HepG2 (cell line): ENCODE measurements at regions not wholly inside any gene's neighbourhood (a gene's known extent, or its start where the extent isn't known, plus 50 kb on each side); places are given as distances from the start of the nearest gene placed in this dataset.

Source experiments
- ATAC-seq: fragments of 200-7000 bp; cut with Tn5 transposase; 3 replicates; pipeline ENCODE4 v1.9.1; 2020; ENCODE audit warnings: mild to moderate bottlenecking, moderate library complexity
- BruUV-seq: library from RNA; stranded (reverse); fragments of 400-500 nt; replicated peaks from 2 replicates; lab custom pipeline; 2021; lab: Mats Ljungman, UMichigan
- CTCF ChIA-PET: fragments of 300-600 bp; formaldehyde crosslinking; extraction: SDS; loops from one replicate; lab custom pipeline; 2021; ENCODE audit warnings: low total read pairs, inconsistent platforms, low intra/inter-chr PET ratio; lab: Yijun Ruan, JAX
- POLR2A ChIA-PET: fragments of 350-600 bp; sonication (Branson Sonifier 250); formaldehyde crosslinking; loops from one replicate; lab custom pipeline; 2020; ENCODE audit warnings: antibody characterized with exemption, inconsistent platforms; lab: Yijun Ruan, JAX
- DNase-seq: peaks from one replicate; pipeline ENCODE4 v3.0.0-alpha.2; 2015; ENCODE audit warnings: low spot score
- FAIRE-seq: peaks from 3 replicates; lab custom pipeline; 2011; peaks lifted over from hg19 to GRCh38; lab: Jason Lieb, UNC
- H2AFZ ChIP-seq: one replicate; pipeline ENCODE4 v1.6.1; 2011; ENCODE audit warnings: low read length, inconsistent platforms
- H3K27ac ChIP-seq: fragments of 300-600 bp; 3 replicates; pipeline ENCODE4 v1.8.0; 2011; ENCODE audit warnings: mixed run types, mild to moderate bottlenecking, mixed read lengths, low read length, inconsistent platforms; ENCODE audit not compliant: insufficient read depth; ENCODE audit errors: extremely low read length
- H3K27me3 ChIP-seq, 2 experiments: fragments of 200-600 bp in 1 of 2; 2 replicates in 1 of 2; 3 replicates in 1 of 2; pipeline versions ENCODE4 v1.6.0 to v1.8.0; 2011; ENCODE audit warnings: low read length in 2 of 2, mild to moderate bottlenecking in 2 of 2, moderate library complexity in 2 of 2, inconsistent platforms in 1 of 2; ENCODE audit not compliant: insufficient read depth in 2 of 2, control insufficient read depth in 1 of 2
- H3K36me3 ChIP-seq, 2 experiments: fragments of 200-600 bp in 1 of 2; replicated peaks in 1 of 2; 2 replicates in 1 of 2; 3 replicates in 1 of 2; pipeline versions ENCODE4 v1.5.1 to v1.8.0; 2011; ENCODE audit warnings: low read length in 2 of 2, inconsistent platforms in 1 of 2; ENCODE audit not compliant: insufficient read depth in 2 of 2, control insufficient read depth in 1 of 2
- H3K4me1 ChIP-seq: 2 replicates; pipeline ENCODE4 v1.5.1; 2012; ENCODE audit warnings: low read length, inconsistent platforms; ENCODE audit not compliant: insufficient read depth
- H3K4me2 ChIP-seq: 2 replicates; pipeline ENCODE4 v1.6.0; 2011; ENCODE audit warnings: low read depth, low read length, inconsistent platforms
- H3K4me3 ChIP-seq, 3 experiments: fragments of 200-600 bp in 1 of 3; sonication (generic), shearing (Covaris generic) in 1 of 3; replicated peaks in 1 of 3; 2 replicates each; pipeline ENCODE4 v1.5.1; 2011 to 2016; ENCODE audit warnings: low read length in 3 of 3, inconsistent platforms in 2 of 3, low read depth in 2 of 3, mild to moderate bottlenecking in 2 of 3, control low read depth in 1 of 3, mixed read lengths in 1 of 3; ENCODE audit not compliant: insufficient read depth in 1 of 3
- H3K79me2 ChIP-seq: one replicate; pipeline ENCODE4 v1.6.1; 2011; ENCODE audit warnings: low read length, inconsistent platforms; ENCODE audit not compliant: insufficient read depth
- H3K9ac ChIP-seq: 2 replicates; pipeline ENCODE4 v1.6.0; 2011; ENCODE audit warnings: mild to moderate bottlenecking, low read depth, low read length, inconsistent platforms; ENCODE audit not compliant: insufficient read depth
- H3K9me3 ChIP-seq: 2 replicates; pipeline ENCODE4 v1.5.1; 2012; ENCODE audit warnings: mild to moderate bottlenecking, low read length
- H4K20me1 ChIP-seq: 2 replicates; pipeline ENCODE4 v1.6.0; 2011; ENCODE audit warnings: inconsistent platforms, mild to moderate bottlenecking, low read length, moderate library complexity; ENCODE audit not compliant: insufficient read depth
- ATRX ChIP-seq: sonication (generic); formaldehyde crosslinking; IDR thresholded peaks from 2 replicates; pipeline ENCODE4 v1.4.0; 2020; ENCODE audit warnings: missing genetic modification reagents, borderline replicate concordance
- FOXO1 ChIP-seq: sonication (generic); formaldehyde crosslinking; IDR thresholded peaks from 2 replicates; pipeline ENCODE4 v1.4.0; 2020; ENCODE audit warnings: missing genetic modification reagents
- MYNN ChIP-seq: sonication (generic); formaldehyde crosslinking; IDR thresholded peaks from 2 replicates; pipeline ENCODE4 v1.4.0; 2020; ENCODE audit warnings: mild to moderate bottlenecking, low read depth, missing genetic modification reagents
- SETDB1 ChIP-seq: sonication (generic); formaldehyde crosslinking; IDR thresholded peaks from 2 replicates; pipeline ENCODE4 v1.5.1; 2020; ENCODE audit warnings: missing genetic modification reagents, mild to moderate bottlenecking, borderline replicate concordance
- TP53 ChIP-seq: sonication (generic); formaldehyde crosslinking; conservative IDR thresholded peaks from 2 replicates; pipeline ENCODE4 v1.4.0; 2020; ENCODE audit warnings: missing genetic modification reagents
- ZNF773 ChIP-seq: sonication (generic); formaldehyde crosslinking; IDR thresholded peaks from 2 replicates; pipeline ENCODE4 v1.4.0; 2020; ENCODE audit warnings: missing genetic modification reagents, borderline replicate concordance
- WGBS: methylation state at CpG from one replicate; pipeline ENCODE4 v1.1.6; 2017; ENCODE audit warnings: low lambda C conversion rate; 5-methylcytosine and 5-hydroxymethylcytosine counted together
- in situ Hi-C: cut with HindIII; loops from 2 replicates; pipeline ENCODE4 v1.10.0; 2017; ENCODE audit warnings: low pct_unique_long_range_greater_than_20kb; ENCODE audit not compliant: extremely low pct_ligation_motif_present
- intact Hi-C: fragments of 100-400 bp; cut with micrococcal nuclease; formaldehyde crosslinking; loops from one replicate; pipeline ENCODE4 v1.10.0; 2022; ENCODE audit not compliant: unreplicated experiment
- TF ChIP-seq, protein P1 (sequence below): sonication (generic); formaldehyde crosslinking; IDR thresholded peaks from 2 replicates; pipeline ENCODE4 v1.4.0; 2020; ENCODE audit warnings: missing genetic modification reagents
- TF ChIP-seq, protein P2 (sequence below): sonication (generic); formaldehyde crosslinking; IDR thresholded peaks from 2 replicates; pipeline ENCODE4 v1.5.1; 2020; ENCODE audit warnings: mild to moderate bottlenecking, missing genetic modification reagents, moderate library complexity

DNA sequence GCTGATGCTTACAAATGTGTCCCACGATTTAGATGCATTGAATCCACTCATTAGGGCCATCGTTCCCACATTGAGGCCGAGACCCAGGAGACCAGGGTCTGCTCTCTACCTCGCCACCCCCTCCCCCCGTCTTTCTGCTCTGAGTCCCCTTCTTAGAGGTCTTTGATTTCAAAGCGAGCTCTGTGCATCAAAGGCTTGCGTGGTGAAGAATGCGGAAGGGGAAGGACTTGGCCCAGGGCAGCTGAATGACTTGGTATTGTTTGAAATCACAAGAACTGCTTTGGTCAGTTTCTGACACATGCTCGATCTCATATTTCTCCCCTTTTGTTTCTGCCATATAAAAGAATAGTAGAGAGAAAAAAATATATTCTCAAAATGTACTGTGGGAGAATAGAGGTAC, 78.3 kb upstream of the IRX1 start:
- no peak overlapping the region for H3K4me3 ChIP-seq
- no peaks in the 10 kb centered on the region; a peak in 1 of 5 replicates for H3K27me3 ChIP-seq
- no peaks in the 10 kb centered on the region for H4K20me1 ChIP-seq
- ATAC-seq = no peak
- ChIA-PET POLR2A (no interaction called here), CTCF (no interaction called here)
- no peaks in the 10 kb centered on the region for H3K9me3 ChIP-seq
- H3K36me3 ChIP-seq = no peaks in the 10 kb centered on the region
- TF ChIP-seq FOXO1 (no peak), ZNF773 (CRISPR knock-in tag) (no peak), TP53 (CRISPR knock-in tag) (no peak), MYNN (CRISPR knock-in tag) (no peak), ATRX (CRISPR knock-in tag) (no peak), SETDB1 (CRISPR knock-in tag) (no peak)
- TF ChIP-seq, protein P1, sequence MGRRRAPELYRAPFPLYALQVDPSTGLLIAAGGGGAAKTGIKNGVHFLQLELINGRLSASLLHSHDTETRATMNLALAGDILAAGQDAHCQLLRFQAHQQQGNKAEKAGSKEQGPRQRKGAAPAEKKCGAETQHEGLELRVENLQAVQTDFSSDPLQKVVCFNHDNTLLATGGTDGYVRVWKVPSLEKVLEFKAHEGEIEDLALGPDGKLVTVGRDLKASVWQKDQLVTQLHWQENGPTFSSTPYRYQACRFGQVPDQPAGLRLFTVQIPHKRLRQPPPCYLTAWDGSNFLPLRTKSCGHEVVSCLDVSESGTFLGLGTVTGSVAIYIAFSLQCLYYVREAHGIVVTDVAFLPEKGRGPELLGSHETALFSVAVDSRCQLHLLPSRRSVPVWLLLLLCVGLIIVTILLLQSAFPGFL (CRISPR knock-in tag) = no peak
- TF ChIP-seq, protein P2, sequence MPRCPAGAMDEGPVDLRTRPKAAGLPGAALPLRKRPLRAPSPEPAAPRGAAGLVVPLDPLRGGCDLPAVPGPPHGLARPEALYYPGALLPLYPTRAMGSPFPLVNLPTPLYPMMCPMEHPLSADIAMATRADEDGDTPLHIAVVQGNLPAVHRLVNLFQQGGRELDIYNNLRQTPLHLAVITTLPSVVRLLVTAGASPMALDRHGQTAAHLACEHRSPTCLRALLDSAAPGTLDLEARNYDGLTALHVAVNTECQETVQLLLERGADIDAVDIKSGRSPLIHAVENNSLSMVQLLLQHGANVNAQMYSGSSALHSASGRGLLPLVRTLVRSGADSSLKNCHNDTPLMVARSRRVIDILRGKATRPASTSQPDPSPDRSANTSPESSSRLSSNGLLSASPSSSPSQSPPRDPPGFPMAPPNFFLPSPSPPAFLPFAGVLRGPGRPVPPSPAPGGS (CRISPR knock-in tag) = no peak
- intact Hi-C loops = no loop called here
- no peaks in the 10 kb centered on the region for H3K79me2 ChIP-seq
- no TSS peak for BruUV-seq
- in situ Hi-C loops = no loop called here
- no peak for DNase-seq
- no peak overlapping the region for H3K27ac ChIP-seq
- WGBS = 16% methylated on average over 9 of the region's 9 CpGs
- no peak for FAIRE-seq
- H3K9ac ChIP-seq = no peak overlapping the region
- H3K4me1 ChIP-seq = no peaks in the 10 kb centered on the region
- H3K4me2 ChIP-seq = no peak overlapping the region
- no peak overlapping the region for H2AFZ ChIP-seq
